DMS79 (cell line): ENCODE measurements at regions not wholly inside any gene's neighbourhood (a gene's known extent, or its start where the extent isn't known, plus 50 kb on each side); places are given as distances from the start of the nearest gene placed in this dataset.

Source experiments
- DNase-seq: peaks from one replicate; lab custom pipeline; 2025; lab: John Stamatoyannopoulos, UW

- DNase-seq = no peak
Observed at GRCh38 chr2:43085505-43085904, 140.9 kb downstream of the ZFP36L2 start.

- no peak for DNase-seq
Observed at GRCh38 chr2:43084699-43085091, 141.7 kb downstream of the ZFP36L2 start.

- no peak for DNase-seq
Observed at GRCh38 chr2:43083710-43084698, 142.4 kb downstream of the ZFP36L2 start.

- no peak for DNase-seq
Observed at GRCh38 chr2:43082903-43083677, 143.3 kb downstream of the ZFP36L2 start.

GRCh38 chr2:43082111-43082894 is 144.1 kb downstream of the ZFP36L2 start:
- DNase-seq = no peak

- no peak for DNase-seq
Observed at GRCh38 chr2:43081131-43081765, 145.2 kb downstream of the ZFP36L2 start.

GRCh38 chr2:43080571-43081021 is 145.8 kb downstream of the ZFP36L2 start:
- no peak for DNase-seq

GRCh38 chr2:43078781-43079755 is 147.3 kb downstream of the ZFP36L2 start:
- no peak for DNase-seq

- DNase-seq = no peak
Observed at GRCh38 chr2:43078301-43078700, 148.1 kb downstream of the ZFP36L2 start.

GRCh38 chr2:43077876-43078275 is 148.5 kb downstream of the ZFP36L2 start:
- DNase-seq = no peak

GRCh38 chr2:43076676-43077075 is 149.7 kb downstream of the ZFP36L2 start:
- DNase-seq = no peak

- no peak for DNase-seq
Observed at GRCh38 chr2:43075811-43076585, 150.4 kb downstream of the ZFP36L2 start.

GRCh38 chr2:43075054-43075593 is 151.3 kb downstream of the ZFP36L2 start:
- no peak for DNase-seq

- DNase-seq = no peak
Observed at GRCh38 chr2:43074592-43075053, 151.8 kb downstream of the ZFP36L2 start.

GRCh38 chr2:43074052-43074451 is 152.4 kb downstream of the ZFP36L2 start:
- DNase-seq = no peak

- DNase-seq = no peak
Observed at GRCh38 chr2:43073401-43073825, 153.0 kb downstream of the ZFP36L2 start.

GRCh38 chr2:43071599-43072550 is 154.5 kb downstream of the ZFP36L2 start:
- DNase-seq = no peak
